ENCODE measurements at regions not wholly inside any gene's neighbourhood (a gene's known extent, or its start where the extent isn't known, plus 50 kb on each side); places are given as distances from the start of the nearest gene placed in this dataset.

DNA sequence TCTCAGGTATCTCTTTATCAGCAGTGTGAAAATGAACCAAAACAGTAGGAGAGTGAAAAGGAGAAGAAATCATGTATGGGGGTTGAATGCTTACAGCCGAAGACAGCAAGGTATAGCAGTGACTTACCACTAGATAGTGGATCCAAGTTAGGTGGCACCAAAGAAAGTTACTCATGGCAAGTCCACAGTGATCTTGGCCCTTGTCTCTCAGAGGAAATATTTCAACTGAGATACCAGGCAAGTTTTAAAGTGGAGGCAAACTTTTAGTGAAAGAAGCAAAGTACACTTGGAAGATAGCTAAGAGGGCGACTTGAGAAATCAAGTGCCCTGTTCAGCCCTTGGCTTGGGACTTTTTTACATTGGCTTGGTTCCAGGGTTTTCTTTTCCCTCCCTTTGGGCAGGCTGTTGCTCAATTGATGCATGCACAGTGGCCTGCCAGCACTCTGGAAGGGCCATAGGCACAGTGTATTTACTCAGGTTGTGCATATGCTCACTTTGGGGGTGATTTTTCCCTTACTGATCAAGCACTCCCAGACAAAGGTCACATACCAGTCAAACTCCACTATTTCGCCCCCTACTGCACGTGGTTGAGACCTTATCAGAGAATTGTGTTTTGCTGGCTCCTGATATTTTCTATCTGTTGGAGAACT lies 329.5 kb upstream of the KHDRBS2 start:
- TF ChIP-seq POLR2AphosphoS5 (IDR thresholded peaks at IDR 0.05; ENCODE audit: low read depth), result no peak
- TF ChIP-seq, protein P1, sequence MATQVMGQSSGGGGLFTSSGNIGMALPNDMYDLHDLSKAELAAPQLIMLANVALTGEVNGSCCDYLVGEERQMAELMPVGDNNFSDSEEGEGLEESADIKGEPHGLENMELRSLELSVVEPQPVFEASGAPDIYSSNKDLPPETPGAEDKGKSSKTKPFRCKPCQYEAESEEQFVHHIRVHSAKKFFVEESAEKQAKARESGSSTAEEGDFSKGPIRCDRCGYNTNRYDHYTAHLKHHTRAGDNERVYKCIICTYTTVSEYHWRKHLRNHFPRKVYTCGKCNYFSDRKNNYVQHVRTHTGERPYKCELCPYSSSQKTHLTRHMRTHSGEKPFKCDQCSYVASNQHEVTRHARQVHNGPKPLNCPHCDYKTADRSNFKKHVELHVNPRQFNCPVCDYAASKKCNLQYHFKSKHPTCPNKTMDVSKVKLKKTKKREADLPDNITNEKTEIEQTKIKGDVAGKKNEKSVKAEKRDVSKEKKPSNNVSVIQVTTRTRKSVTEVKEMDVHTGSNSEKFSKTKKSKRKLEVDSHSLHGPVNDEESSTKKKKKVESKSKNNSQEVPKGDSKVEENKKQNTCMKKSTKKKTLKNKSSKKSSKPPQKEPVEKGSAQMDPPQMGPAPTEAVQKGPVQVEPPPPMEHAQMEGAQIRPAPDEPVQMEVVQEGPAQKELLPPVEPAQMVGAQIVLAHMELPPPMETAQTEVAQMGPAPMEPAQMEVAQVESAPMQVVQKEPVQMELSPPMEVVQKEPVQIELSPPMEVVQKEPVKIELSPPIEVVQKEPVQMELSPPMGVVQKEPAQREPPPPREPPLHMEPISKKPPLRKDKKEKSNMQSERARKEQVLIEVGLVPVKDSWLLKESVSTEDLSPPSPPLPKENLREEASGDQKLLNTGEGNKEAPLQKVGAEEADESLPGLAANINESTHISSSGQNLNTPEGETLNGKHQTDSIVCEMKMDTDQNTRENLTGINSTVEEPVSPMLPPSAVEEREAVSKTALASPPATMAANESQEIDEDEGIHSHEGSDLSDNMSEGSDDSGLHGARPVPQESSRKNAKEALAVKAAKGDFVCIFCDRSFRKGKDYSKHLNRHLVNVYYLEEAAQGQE (IDR thresholded peaks at IDR 0.05; ENCODE audit: insufficient replicate concordance, low read depth), result no peak
